WTC11 (cell line): ENCODE measurements at regions not wholly inside any gene's neighbourhood (a gene's known extent, or its start where the extent isn't known, plus 50 kb on each side); places are given as distances from the start of the nearest gene placed in this dataset.

Experiments used
- ATF3 ChIP-seq: sonication (generic); formaldehyde crosslinking; conservative IDR thresholded peaks from 2 replicates; pipeline ENCODE4 v1.8.1; 2022; ENCODE audit warnings: mild to moderate bottlenecking, missing genetic modification reagents
- CTCF ChIP-seq: fragments of 200-600 bp; IDR thresholded peaks from 2 replicates; pipeline ENCODE4 v1.8.0; 2022; ENCODE audit warnings: antibody characterized with exemption
- FOXK1 ChIP-seq: sonication (generic); formaldehyde crosslinking; IDR thresholded peaks from 2 replicates; pipeline ENCODE4 v1.8.0; 2022; ENCODE audit warnings: mild to moderate bottlenecking, moderate library complexity, missing genetic modification reagents
- JAZF1 ChIP-seq: fragments of 250-450 bp; sonication (Bioruptor Pico); IDR thresholded peaks from 2 replicates; pipeline ENCODE4 v1.9.0; 2021; ENCODE audit warnings: moderate library complexity, mild to moderate bottlenecking, inconsistent platforms
- MAX ChIP-seq: sonication (generic); formaldehyde crosslinking; IDR thresholded peaks from 2 replicates; pipeline ENCODE4 v1.8.0; 2022; ENCODE audit warnings: mild to moderate bottlenecking, missing genetic modification reagents
- ZBTB21 ChIP-seq: sonication (generic); formaldehyde crosslinking; IDR thresholded peaks from 2 replicates; pipeline ENCODE4 v1.8.1; 2023; ENCODE audit warnings: mild to moderate bottlenecking, missing genetic modification reagents, borderline replicate concordance
- ZNF317 ChIP-seq: sonication (generic); formaldehyde crosslinking; IDR thresholded peaks from 2 replicates; pipeline ENCODE4 v1.8.1; 2023; ENCODE audit warnings: low read depth, mild to moderate bottlenecking, moderate library complexity, missing genetic modification reagents, borderline replicate concordance
- ZSCAN18 ChIP-seq: fragments of 250-450 bp; sonication (Bioruptor Pico); IDR thresholded peaks from 2 replicates; pipeline ENCODE4 v2.1.2; 2022; ENCODE audit warnings: mild to moderate bottlenecking, moderate library complexity

- TF ChIP-seq ATF3 (CRISPR knock-in tag) (no peak), ZBTB21 (CRISPR knock-in tag) (no peak), CTCF (no peak), ZSCAN18 (CRISPR knock-in tag) (no peak), FOXK1 (no peak), MAX (CRISPR knock-in tag) (no peak), JAZF1 (no peak), ZNF317 (CRISPR knock-in tag) (no peak)
These were observed 493.4 kb downstream of the OLFM4 start for GRCh38 chr13:53522034-53522433.
